ENCODE measurements at regions not wholly inside any gene's neighbourhood (a gene's known extent, or its start where the extent isn't known, plus 50 kb on each side); places are given as distances from the start of the nearest gene placed in this dataset.

DNA sequence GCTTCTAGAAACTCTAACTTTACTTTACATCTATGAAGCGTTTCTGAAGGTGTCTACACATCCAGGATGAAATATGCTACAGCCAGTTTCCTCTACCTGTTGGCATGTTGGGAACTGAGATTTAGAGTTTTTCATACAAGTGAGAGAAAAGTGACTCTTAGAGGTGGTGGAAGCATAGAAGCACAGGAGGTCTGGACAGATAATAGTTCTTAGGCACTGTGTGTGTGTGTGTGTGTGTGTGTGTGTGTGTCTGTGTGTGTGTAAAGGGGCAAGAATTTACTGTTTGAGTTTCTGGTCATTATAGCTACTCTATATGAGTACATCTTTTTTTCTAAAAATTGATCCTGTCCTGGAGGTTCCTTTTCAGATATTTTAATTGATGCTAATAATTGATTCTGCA is 110.7 kb upstream of the MTPN start:
- Mint-ChIP-seq H3K27ac (no peak overlapping the region), H3K27me3 (no peaks in the 10 kb centered on the region)

DNA sequence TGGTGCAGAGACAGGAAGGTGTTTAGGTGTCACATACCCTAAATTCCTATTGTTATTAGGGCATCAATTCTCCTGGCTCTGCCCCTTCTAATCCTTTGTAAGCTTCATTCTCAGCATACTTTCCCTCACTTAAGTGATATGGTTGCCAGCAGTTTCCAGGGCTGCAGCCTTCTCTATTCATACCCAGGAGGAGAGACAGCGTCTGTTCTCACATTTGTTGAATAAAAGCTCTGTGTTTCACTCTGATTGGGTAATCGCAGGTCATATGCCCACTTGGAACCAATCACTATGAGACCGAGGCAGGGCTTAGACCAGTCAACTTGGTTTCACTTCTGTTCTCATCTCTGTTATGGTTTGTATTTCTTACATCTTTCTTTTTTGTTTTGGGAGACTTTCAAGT is 109.6 kb upstream of the MTPN start:
- Mint-ChIP-seq H3K27me3 (no peaks in the 10 kb centered on the region), H3K4me1 (ENCODE audit: low read depth) (peaks cover 3% of the 10 kb centered on the region), H3K4me3 (no peak overlapping the region), H3K9me3 (ENCODE audit: low read depth) (no peaks in the 10 kb centered on the region), H3K27ac (no peak overlapping the region), H3K36me3 (peaks cover 6% of the 10 kb centered on the region)

More for the DNA sequence above, 110.7 kb upstream of the MTPN start:
- Mint-ChIP-seq H3K4me3 (no peak overlapping the region), H3K36me3 (peaks cover 8% of the 10 kb centered on the region), H3K9me3 (ENCODE audit: low read depth) (peaks cover 6% of the 10 kb centered on the region), H3K4me1 (ENCODE audit: low read depth) (peaks cover 3% of the 10 kb centered on the region)

DNA sequence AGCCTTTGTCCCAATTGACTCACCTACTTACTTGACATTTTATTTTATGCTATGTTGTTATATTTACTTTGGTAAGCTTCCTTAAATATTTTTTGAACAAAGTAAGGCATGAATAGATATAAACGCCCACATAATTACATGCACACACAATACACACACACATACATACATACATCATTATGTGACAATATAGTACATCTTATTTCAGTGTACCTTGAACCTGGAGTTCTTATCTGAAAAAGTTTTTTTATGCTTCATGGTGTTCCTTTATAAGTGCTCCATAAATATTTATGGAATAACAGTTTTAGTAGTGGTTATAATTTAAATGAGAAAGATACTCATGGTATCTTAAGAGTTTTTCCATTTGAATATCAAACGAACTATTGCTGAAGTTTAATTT is 102.8 kb upstream of the MTPN start:
- Mint-ChIP-seq H3K9me3 (ENCODE audit: low read depth) (no peaks in the 10 kb centered on the region), H3K4me3 (no peak overlapping the region), H3K36me3 (no peaks in the 10 kb centered on the region), H3K27me3 (no peaks in the 10 kb centered on the region), H3K4me1 (ENCODE audit: low read depth) (no peaks in the 10 kb centered on the region), H3K27ac (no peak overlapping the region)

DNA sequence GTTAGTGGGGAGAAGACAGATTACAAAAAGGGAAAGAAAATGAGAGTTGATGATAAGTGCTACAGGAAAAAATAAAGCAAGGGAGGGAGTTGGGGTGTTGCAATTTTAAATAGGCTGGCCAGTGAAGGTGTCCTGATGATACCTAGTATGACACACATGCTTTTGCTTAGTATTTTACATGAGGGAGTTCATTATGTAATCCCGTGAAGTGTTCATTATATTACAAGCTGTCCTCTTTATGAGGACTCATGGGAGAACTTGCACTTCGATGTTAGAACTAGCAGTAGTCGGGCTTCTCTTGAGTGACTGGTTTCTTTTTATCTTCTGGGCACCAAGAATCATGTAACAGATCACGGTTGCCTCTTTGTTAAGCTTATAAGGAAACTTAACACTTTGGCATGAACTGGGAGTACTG is 102.3 kb upstream of the MTPN start:
- Mint-ChIP-seq H3K36me3 (no peaks in the 10 kb centered on the region), H3K27ac (no peak overlapping the region), H3K4me1 (ENCODE audit: low read depth) (no peaks in the 10 kb centered on the region), H3K27me3 (no peaks in the 10 kb centered on the region), H3K4me3 (no peak overlapping the region), H3K9me3 (ENCODE audit: low read depth) (no peaks in the 10 kb centered on the region)

DNA sequence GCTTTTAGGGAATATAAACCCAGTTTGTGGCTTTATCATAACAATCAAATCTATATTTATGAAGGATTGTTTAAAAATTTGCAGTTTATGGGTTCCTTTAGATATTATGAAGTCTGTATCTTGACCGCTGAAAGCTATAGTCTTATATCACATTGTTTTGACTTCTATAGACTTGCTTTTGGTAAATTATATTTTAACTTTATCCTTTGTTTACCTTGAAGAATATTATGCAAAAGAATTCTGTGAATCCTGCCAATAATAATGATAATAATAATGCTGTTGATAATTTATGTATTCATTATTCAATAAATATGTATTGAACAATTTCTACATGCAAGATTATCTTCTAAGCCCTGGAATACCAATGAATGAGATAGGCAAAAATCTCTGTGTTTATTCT is 101.9 kb upstream of the MTPN start:
- no peaks in the 10 kb centered on the region for H3K4me1 Mint-ChIP-seq (ENCODE audit: low read depth)
- no peaks in the 10 kb centered on the region for H3K9me3 Mint-ChIP-seq (ENCODE audit: low read depth)

DNA sequence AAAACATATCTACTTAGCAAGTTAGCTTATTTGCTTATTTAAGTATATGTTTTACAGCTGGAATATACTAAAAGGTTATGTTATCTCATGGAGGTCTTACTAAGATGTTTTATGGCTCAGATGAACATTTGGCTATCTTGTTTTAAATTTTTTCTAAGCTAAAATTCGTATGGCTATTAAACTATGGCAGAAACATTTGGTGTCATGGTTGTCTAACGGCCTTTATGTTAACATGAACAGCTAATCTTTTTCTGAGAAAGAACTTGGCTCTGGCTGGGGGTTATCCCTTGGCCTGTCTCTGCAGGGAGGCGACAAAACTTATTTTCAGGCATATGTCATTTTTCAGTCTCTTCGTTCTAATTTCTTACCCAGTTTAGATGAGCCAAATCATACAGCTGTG is 101.5 kb upstream of the MTPN start:
- peaks cover 2% of the 10 kb centered on the region for H3K36me3 Mint-ChIP-seq
- no peaks in the 10 kb centered on the region for H3K4me1 Mint-ChIP-seq (ENCODE audit: low read depth)
- H3K27ac Mint-ChIP-seq = no peak overlapping the region
- H3K4me3 Mint-ChIP-seq = no peak overlapping the region
- H3K27me3 Mint-ChIP-seq = no peaks in the 10 kb centered on the region
- H3K9me3 Mint-ChIP-seq (ENCODE audit: low read depth) = no peaks in the 10 kb centered on the region

More for the DNA sequence above, 101.9 kb upstream of the MTPN start:
- Mint-ChIP-seq H3K27ac (no peak overlapping the region), H3K4me3 (no peak overlapping the region), H3K36me3 (peaks cover 1% of the 10 kb centered on the region), H3K27me3 (no peaks in the 10 kb centered on the region)

DNA sequence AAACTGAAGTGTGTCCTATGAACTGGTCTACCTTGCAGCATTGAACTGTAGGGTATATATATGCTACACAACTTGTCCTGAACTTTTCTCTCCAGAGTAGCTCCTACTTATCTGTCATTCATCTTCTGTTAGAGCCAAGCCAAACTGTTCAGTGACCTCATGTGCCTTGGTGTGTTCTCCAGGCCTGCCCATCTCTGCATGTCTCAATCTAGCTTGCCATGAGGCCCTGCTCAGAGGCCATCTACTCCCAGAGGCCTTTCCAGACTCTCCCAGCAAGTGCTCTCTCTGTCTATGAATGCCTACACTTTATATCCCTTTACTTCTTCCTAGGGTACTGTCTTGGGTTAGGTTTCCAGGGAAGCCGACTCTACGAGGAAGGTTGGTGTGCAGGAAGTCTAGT is 99.8 kb upstream of the MTPN start:
- Mint-ChIP-seq H3K4me3 (no peak overlapping the region), H3K27ac (no peak overlapping the region), H3K9me3 (ENCODE audit: low read depth) (no peaks in the 10 kb centered on the region), H3K4me1 (ENCODE audit: low read depth) (no peaks in the 10 kb centered on the region), H3K36me3 (peaks cover 2% of the 10 kb centered on the region), H3K27me3 (no peaks in the 10 kb centered on the region)

DNA sequence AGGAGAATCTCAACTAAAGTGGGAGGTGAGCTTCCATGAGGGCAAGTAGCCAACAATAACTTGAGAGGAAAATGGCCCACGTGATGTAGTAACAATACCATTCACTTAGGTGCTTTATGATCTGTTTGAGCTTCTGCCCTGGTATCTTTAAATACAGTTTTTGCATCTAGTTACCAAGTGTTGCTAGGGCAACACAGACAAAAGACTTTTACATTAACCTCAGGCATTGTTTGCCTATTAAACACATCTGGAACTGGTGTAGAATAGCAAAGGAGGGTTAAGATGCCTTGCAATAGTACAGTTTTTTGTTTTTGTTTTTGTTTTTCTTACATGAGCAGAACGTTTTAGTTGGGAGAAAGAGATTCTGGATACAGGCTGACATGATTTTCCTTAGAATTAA is 97.7 kb upstream of the MTPN start:
- H3K27ac Mint-ChIP-seq = no peak overlapping the region
- H3K27me3 Mint-ChIP-seq = no peaks in the 10 kb centered on the region
- H3K36me3 Mint-ChIP-seq = peaks cover 2% of the 10 kb centered on the region
- no peaks in the 10 kb centered on the region for H3K9me3 Mint-ChIP-seq (ENCODE audit: low read depth)
- H3K4me1 Mint-ChIP-seq (ENCODE audit: low read depth) = no peaks in the 10 kb centered on the region
- H3K4me3 Mint-ChIP-seq = no peak overlapping the region

DNA sequence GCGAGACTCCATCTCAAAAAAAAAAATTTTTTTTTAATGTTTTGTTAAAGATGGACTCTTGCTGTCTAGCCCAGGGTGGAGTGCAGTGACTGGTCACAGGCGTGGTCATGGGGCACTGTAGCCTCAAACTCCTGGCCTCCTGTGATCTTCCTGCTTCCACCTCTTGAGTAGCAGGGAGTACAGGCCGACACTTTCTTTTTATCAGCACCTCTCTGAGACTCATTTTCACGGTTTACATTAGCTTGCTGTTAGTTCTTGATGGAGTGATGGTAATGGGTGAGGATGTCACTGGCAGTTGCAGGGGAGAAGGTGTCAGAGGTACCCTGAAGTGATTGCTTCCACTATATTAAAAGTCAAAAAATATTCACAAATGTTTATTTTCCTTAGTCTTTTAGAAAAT is 95.3 kb upstream of the MTPN start:
- H3K36me3 Mint-ChIP-seq = peaks cover 2% of the 10 kb centered on the region
- no peaks in the 10 kb centered on the region for H3K9me3 Mint-ChIP-seq (ENCODE audit: low read depth)
- no peak overlapping the region for H3K4me3 Mint-ChIP-seq
- no peak overlapping the region for H3K27ac Mint-ChIP-seq
- H3K4me1 Mint-ChIP-seq (ENCODE audit: low read depth) = no peaks in the 10 kb centered on the region
- H3K27me3 Mint-ChIP-seq = no peaks in the 10 kb centered on the region

DNA sequence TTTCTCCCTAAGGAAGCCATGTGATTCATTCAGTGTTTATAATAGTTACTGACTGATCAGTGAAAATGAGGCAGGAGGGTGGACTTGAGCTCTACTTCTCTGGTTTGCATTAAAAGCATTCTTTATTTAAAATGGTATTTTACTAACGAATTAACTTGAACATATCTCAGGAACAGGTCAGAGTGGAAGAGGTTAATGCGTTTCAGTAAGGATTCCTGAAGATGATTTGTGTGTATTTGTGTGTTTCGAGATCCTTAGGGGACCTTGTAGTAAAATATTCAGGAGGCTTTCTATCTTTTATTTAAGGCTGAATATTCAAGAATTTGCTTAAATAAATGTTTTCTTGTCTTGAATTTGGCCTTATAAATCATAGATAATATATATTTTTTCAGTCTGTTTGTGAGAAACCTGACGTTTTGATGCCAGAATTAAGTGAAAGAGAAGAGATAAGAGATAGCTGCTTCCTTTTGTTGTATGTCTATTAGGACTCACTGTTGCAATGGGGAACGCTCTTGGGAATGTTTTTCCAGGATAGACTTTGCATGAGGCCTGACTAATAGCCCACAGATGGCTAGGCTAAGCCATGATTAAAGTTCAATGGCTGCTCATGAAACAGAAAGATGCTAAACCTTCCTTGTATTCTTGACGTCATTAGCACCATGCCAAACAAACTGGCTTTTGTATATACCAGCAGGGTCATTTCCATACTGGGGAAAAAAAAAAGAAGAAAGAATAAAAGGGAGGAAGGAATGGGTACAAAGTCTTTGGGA is 93.8 kb upstream of the MTPN start:
- H3K9me3 Mint-ChIP-seq (ENCODE audit: low read depth) = no peaks in the 10 kb centered on the region
- peaks cover 2% of the 10 kb centered on the region for H3K36me3 Mint-ChIP-seq
- H3K27me3 Mint-ChIP-seq = peaks cover 2% of the 10 kb centered on the region
- H3K27ac Mint-ChIP-seq = no peak overlapping the region
- no peaks in the 10 kb centered on the region for H3K4me1 Mint-ChIP-seq (ENCODE audit: low read depth)
- H3K4me3 Mint-ChIP-seq = no peak overlapping the region

DNA sequence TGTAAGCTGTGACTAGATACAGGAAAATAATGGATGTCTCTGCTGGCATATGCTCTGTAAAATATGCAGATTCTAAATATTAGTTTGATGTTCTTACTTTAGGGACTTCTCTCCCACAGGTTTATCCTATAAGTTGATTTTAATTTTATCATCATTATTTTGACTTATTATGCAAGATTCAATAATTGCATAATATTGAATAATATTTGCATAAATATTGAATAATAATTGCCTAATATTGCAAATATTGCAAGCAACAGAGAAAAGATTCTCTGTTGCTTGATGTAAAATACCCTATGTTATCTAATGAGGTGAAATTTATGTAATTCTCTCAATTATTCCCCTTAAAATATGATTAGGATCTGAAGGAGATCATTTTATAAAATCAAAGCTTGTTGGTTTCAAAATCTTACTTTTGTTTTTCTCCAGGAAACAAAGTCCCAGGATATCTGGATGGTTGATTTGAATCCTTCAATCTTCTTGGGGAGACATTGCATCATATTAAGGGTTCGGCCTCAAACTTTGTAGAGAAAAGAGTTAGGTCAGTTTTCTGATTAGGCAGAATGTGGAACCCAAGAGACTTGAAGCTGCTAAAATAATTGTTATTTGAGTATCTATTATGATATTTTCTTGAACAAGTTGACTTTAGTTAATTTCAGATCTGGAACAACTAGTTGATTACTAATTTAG is 92.8 kb upstream of the MTPN start:
- Mint-ChIP-seq H3K27ac (no peak overlapping the region), H3K4me3 (no peak overlapping the region), H3K9me3 (ENCODE audit: low read depth) (no peaks in the 10 kb centered on the region), H3K27me3 (peaks cover 2% of the 10 kb centered on the region), H3K4me1 (ENCODE audit: low read depth) (no peaks in the 10 kb centered on the region), H3K36me3 (peaks cover 2% of the 10 kb centered on the region)

DNA sequence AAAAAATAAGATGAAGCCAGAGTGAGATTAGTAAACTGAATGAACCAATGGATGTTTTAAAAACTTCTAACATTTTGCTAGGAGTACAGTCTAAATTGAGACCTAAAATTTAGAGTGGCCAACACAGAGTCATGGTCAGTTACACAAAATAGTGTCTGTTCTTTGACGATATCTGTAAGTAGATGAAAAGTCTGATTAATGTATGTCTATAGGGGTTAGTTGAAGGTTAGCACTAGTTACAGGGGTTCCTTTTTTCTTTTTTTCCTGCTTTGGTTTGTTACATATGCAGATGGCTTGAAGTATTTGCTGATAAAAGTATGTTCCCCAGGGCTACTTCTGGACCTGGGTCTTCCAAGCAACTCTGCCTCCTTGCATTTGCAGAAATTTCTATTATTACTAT is 90.1 kb upstream of the MTPN start:
- H3K4me3 Mint-ChIP-seq = no peak overlapping the region
- no peaks in the 10 kb centered on the region for H3K4me1 Mint-ChIP-seq (ENCODE audit: low read depth)
- H3K9me3 Mint-ChIP-seq (ENCODE audit: low read depth) = no peaks in the 10 kb centered on the region
- H3K27ac Mint-ChIP-seq = no peak overlapping the region
- peaks cover 2% of the 10 kb centered on the region for H3K36me3 Mint-ChIP-seq
- peaks cover 2% of the 10 kb centered on the region for H3K27me3 Mint-ChIP-seq

DNA sequence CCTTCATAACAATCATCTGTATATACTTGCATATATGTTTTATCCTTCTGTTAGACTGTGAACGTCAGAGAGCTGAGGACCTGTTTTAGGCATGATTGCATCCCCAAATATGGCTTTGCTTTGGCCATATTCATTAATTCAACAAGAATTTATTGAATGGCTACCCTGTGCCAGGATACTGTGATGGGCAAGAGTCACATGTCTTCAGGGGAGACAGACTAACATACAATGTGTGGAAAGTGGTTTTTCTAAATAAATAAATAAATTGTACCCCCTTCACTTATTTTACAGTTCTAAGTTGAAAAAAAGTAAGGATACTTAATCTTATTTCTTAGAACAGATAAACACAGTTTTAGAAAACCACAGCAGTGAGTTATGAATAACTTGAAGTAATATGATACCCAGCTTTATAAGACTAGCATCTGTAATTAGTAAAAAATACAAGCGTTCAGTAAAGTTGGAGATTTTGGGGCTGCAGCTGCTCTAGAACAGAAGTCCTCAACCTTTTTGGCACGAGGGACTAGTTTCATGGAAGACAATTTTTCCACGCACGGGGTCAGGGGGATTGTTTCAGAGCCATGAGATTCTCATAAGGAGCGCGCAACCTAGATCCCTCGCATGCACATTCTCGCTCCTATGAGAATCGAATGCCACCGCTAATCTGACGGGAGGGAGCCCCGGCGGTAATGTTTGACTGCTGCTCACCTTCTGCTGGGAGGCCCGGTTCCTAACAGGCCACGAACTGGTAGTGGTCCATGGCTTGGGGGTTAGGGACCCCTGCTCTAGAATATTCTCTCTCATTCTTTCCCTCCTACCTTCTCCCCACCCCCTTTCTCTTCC is 89.4 kb upstream of the MTPN start:
- Mint-ChIP-seq H3K27ac (no peak overlapping the region), H3K36me3 (peaks cover 2% of the 10 kb centered on the region), H3K27me3 (peaks cover 2% of the 10 kb centered on the region), H3K9me3 (ENCODE audit: low read depth) (no peaks in the 10 kb centered on the region), H3K4me3 (no peak overlapping the region), H3K4me1 (ENCODE audit: low read depth) (no peaks in the 10 kb centered on the region)

DNA sequence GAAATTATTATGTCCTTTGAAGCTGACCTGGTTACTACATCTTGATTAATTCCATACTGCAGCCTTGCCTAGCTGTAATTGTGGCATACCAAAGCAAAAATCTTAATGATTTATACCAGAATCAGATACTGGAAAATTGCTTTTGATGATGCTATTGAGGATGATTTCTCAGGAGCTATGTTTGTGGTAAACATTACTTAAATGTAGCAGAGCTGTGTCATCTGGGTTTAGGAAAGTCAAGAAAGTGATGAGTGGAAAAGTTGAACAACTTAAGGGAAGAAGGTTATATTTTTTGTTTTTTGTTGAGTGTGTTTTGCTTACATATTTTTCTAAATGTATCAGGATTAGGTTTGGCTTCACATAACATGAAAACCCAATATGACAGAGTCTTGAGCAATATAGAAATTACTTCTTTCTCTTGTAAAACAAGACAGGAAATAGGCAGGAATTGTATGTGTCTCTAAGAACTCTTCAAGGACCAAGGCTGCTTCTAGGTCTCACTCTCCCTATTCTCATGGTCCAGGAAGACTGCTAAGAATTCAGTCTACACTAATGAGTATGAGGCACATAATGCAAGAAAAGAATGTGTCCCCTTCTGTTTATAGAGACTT is 87.6 kb upstream of the MTPN start:
- H3K9me3 Mint-ChIP-seq (ENCODE audit: low read depth) = no peaks in the 10 kb centered on the region
- peaks cover 2% of the 10 kb centered on the region for H3K27me3 Mint-ChIP-seq
- H3K4me1 Mint-ChIP-seq (ENCODE audit: low read depth) = no peaks in the 10 kb centered on the region
- no peak overlapping the region for H3K27ac Mint-ChIP-seq
- H3K36me3 Mint-ChIP-seq = peaks cover 4% of the 10 kb centered on the region
- H3K4me3 Mint-ChIP-seq = no peak overlapping the region

DNA sequence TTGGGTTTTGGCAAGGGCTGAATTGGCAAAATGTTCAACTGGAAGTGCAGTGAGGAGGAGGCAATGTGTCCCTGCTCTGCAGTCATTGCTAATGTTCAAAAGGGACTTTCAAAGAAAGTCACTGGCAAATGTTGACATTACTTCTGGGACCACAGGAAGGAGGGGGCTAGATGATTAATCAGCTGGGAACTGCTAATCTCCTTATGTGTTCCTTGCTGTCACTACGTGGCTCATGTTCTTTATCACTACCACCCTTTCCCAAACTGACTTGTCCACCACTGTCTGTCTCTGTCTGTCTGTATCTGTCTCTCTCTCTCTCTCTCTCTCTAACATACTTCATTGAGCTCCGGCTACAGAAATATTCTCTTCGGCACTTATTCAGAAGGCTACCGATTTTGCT is 86.9 kb upstream of the MTPN start:
- H3K9me3 Mint-ChIP-seq (ENCODE audit: low read depth) = no peaks in the 10 kb centered on the region
- H3K27ac Mint-ChIP-seq = no peak overlapping the region
- no peak overlapping the region for H3K4me3 Mint-ChIP-seq

More for the DNA sequence above, 86.9 kb upstream of the MTPN start:
- Mint-ChIP-seq H3K27me3 (peaks cover 2% of the 10 kb centered on the region), H3K4me1 (ENCODE audit: low read depth) (no peaks in the 10 kb centered on the region), H3K36me3 (peaks cover 5% of the 10 kb centered on the region)

Measured in activated naive CD8-positive, alpha-beta T cell (primary cell).